ENCODE measurements at regions not wholly inside any gene's neighbourhood (a gene's known extent, or its start where the extent isn't known, plus 50 kb on each side); places are given as distances from the start of the nearest gene placed in this dataset.

- TF ChIP-seq CTCF (IDR thresholded peaks at IDR 0.05) (no peak), POLR2A (IDR thresholded peaks at IDR 0.05; ENCODE audit: low read depth) (no peak), EP300 (IDR thresholded peaks at IDR 0.05) (no peak), POLR2AphosphoS5 (IDR thresholded peaks at IDR 0.05) (no peak)
Observed at GRCh38 chr17:71039391-71039790, 870.1 kb downstream of the KCNJ2 start.
